HL-60 (cell line): ENCODE measurements at regions not wholly inside any gene's neighbourhood (a gene's known extent, or its start where the extent isn't known, plus 50 kb on each side); places are given as distances from the start of the nearest gene placed in this dataset.

Experiments
- DNase-seq, 2 experiments: peaks; one replicate each; pipeline ENCODE4 v3.0.0-alpha.2; 2010 to 2020; ENCODE audit warnings: low read depth in 1 of 2, low spot score in 1 of 2
- H3K27ac ChIP-seq: fragments of 250-450 bp; sonication (Bioruptor Pico); replicated peaks from 2 replicates; pipeline ENCODE4 v1.5.1; 2020; ENCODE audit warnings: mild to moderate bottlenecking, moderate library complexity
- H3K27me3 ChIP-seq: fragments of 250-450 bp; sonication (Bioruptor Pico); 2 replicates; pipeline ENCODE4 v1.5.1; 2021; ENCODE audit warnings: mild to moderate bottlenecking, moderate library complexity; ENCODE audit not compliant: insufficient read depth, poor library complexity, severe bottlenecking
- H3K4me3 ChIP-seq: replicated peaks from 2 replicates; pipeline ENCODE4 v1.5.1; 2011; ENCODE audit warnings: mild to moderate bottlenecking, control low read depth, low read length; ENCODE audit not compliant: insufficient read depth
- GABPA ChIP-seq: IDR thresholded peaks from 2 replicates; pipeline ENCODE4 v1.6.1; 2012; ENCODE audit warnings: low read depth
- POLR2AphosphoS5 ChIP-seq: IDR thresholded peaks from 2 replicates; pipeline ENCODE4 v1.6.1; 2012; ENCODE audit warnings: low read depth
- SPI1 ChIP-seq: IDR thresholded peaks from 2 replicates; pipeline ENCODE4 v1.6.1; 2012; ENCODE audit warnings: low read depth, mild to moderate bottlenecking, borderline replicate concordance
- TF ChIP-seq, protein P1 (sequence below): IDR thresholded peaks from one replicate; pipeline ENCODE4 v1.5.1; 2011; ENCODE audit warnings: low read length, control low read depth, inconsistent platforms; ENCODE audit not compliant: insufficient read depth
- TF ChIP-seq, protein P2 (sequence below): IDR thresholded peaks from 2 replicates; pipeline ENCODE4 v1.6.1; 2012; ENCODE audit warnings: low read depth; ENCODE audit not compliant: insufficient replicate concordance

DNA sequence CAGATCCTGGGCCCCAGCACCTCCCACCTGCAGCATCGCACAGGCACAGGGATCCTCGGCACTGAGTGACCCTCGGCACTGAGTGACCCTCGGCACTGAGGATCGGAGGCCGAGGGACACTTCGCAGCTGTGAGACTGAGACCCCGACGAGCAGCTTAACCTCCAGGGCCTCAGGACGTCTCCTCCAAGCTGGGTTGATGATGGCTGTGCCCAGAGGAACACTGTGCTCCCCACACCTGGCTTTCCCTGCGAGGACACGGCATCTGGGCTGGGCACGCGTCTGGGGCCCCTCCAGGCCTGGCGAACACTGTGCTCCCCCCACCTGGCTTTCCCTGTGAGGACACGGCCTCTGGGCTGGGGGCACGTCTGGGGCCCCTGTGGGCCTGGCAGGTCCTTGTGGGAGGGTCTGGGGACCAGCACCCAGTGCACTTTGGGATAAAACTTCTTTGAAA lies 158.3 kb upstream of the PPP2R2D start:
- Histone ChIP-seq H3K27me3 (peaks cover 5% of the 10 kb centered on the region), H3K4me3 (no peak overlapping the region), H3K27ac (no peak overlapping the region)
- DNase-seq, result no peak
- TF ChIP-seq, protein P1, sequence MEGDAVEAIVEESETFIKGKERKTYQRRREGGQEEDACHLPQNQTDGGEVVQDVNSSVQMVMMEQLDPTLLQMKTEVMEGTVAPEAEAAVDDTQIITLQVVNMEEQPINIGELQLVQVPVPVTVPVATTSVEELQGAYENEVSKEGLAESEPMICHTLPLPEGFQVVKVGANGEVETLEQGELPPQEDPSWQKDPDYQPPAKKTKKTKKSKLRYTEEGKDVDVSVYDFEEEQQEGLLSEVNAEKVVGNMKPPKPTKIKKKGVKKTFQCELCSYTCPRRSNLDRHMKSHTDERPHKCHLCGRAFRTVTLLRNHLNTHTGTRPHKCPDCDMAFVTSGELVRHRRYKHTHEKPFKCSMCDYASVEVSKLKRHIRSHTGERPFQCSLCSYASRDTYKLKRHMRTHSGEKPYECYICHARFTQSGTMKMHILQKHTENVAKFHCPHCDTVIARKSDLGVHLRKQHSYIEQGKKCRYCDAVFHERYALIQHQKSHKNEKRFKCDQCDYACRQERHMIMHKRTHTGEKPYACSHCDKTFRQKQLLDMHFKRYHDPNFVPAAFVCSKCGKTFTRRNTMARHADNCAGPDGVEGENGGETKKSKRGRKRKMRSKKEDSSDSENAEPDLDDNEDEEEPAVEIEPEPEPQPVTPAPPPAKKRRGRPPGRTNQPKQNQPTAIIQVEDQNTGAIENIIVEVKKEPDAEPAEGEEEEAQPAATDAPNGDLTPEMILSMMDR, result no peak
- TF ChIP-seq GABPA (no peak), POLR2AphosphoS5 (no peak), SPI1 (no peak)
- TF ChIP-seq, protein P2, sequence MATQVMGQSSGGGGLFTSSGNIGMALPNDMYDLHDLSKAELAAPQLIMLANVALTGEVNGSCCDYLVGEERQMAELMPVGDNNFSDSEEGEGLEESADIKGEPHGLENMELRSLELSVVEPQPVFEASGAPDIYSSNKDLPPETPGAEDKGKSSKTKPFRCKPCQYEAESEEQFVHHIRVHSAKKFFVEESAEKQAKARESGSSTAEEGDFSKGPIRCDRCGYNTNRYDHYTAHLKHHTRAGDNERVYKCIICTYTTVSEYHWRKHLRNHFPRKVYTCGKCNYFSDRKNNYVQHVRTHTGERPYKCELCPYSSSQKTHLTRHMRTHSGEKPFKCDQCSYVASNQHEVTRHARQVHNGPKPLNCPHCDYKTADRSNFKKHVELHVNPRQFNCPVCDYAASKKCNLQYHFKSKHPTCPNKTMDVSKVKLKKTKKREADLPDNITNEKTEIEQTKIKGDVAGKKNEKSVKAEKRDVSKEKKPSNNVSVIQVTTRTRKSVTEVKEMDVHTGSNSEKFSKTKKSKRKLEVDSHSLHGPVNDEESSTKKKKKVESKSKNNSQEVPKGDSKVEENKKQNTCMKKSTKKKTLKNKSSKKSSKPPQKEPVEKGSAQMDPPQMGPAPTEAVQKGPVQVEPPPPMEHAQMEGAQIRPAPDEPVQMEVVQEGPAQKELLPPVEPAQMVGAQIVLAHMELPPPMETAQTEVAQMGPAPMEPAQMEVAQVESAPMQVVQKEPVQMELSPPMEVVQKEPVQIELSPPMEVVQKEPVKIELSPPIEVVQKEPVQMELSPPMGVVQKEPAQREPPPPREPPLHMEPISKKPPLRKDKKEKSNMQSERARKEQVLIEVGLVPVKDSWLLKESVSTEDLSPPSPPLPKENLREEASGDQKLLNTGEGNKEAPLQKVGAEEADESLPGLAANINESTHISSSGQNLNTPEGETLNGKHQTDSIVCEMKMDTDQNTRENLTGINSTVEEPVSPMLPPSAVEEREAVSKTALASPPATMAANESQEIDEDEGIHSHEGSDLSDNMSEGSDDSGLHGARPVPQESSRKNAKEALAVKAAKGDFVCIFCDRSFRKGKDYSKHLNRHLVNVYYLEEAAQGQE, result no peak

DNA sequence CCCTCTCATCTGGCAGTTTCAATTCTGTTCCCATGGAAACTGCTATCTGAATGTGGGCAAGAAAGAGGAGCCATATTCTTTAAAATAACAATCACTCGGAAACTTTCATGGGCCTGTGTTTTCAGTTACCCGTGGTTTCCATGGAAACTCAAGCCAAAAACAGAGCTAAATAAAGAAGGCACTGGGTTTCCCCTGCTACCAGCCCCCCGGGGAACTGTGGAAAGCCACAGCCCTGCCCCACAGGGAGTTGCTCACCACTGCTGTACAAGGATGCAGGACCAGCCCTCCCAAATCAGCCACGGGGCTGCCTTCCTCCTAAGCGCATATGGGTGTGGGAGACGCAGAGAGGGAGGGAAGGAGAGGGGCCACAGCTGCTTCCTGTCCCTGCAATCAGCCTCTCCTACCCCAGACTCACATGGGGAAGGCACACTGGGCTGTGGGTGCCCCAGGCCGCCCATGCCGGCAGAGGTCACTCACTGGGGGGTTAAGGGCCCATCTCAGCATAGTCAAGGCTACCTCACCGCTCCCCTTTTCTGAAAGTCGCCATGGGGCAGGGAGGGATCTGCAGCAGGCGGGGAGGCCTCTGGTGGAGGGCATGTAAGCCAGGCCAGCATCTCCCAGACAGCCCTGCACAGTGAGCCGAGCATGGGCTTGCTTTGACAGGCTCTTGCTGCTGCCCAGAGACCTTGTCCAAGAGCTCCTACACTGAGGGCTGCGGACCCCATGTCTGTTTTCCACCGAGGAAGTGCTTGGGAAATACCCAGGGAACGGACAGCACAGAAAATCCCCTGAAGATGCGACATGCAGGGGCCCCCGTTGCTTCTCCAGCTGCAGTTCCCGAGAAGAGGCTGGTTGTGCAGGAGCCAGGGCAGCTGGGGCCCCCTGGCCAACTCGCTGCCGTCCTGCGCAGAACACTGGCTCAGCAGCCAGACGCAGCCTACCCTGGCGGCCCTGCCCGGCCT lies 157.3 kb upstream of the PPP2R2D start:
- no peak for DNase-seq
- TF ChIP-seq, protein P1, result no peak
- TF ChIP-seq GABPA (no peak), POLR2AphosphoS5 (no peak)
- no peak overlapping the region for H3K4me3 ChIP-seq

DNA sequence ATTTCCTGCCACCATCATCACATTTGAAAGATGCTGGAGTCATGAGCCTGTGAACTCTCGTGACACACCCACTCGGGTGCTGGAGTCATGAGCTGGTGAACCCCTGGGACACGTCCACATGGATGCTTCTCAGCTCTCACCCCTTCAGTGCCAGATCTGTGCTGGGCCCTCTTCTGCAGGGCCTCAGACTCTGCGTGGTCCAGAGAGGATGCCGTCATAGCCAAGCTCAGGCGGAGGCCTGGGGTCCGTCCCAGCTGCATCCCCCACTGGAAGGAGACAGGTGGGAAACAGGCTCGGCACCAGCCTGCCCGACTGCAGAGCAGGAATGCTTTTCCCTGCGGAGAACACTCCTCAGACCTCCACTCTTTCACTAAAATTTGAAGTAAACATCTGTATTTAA lies 156.5 kb upstream of the PPP2R2D start:
- Histone ChIP-seq H3K4me3 (no peak overlapping the region), H3K27me3 (peaks cover 5% of the 10 kb centered on the region), H3K27ac (no peak overlapping the region)
- no peak for DNase-seq
- TF ChIP-seq, protein P1, result no peak
- TF ChIP-seq POLR2AphosphoS5 (no peak), SPI1 (no peak), GABPA (no peak)
- TF ChIP-seq, protein P2, result no peak

More for the DNA sequence above, 157.3 kb upstream of the PPP2R2D start:
- Histone ChIP-seq H3K27ac (no peak overlapping the region), H3K27me3 (peaks cover 5% of the 10 kb centered on the region)
